ENCODE measurements at regions not wholly inside any gene's neighbourhood (a gene's known extent, or its start where the extent isn't known, plus 50 kb on each side); places are given as distances from the start of the nearest gene placed in this dataset.

- DNase-seq (ENCODE audit: low spot score): no peak
Observed at GRCh38 chr10:78742406-78742729, 326.4 kb upstream of the ZMIZ1 start.

DNA sequence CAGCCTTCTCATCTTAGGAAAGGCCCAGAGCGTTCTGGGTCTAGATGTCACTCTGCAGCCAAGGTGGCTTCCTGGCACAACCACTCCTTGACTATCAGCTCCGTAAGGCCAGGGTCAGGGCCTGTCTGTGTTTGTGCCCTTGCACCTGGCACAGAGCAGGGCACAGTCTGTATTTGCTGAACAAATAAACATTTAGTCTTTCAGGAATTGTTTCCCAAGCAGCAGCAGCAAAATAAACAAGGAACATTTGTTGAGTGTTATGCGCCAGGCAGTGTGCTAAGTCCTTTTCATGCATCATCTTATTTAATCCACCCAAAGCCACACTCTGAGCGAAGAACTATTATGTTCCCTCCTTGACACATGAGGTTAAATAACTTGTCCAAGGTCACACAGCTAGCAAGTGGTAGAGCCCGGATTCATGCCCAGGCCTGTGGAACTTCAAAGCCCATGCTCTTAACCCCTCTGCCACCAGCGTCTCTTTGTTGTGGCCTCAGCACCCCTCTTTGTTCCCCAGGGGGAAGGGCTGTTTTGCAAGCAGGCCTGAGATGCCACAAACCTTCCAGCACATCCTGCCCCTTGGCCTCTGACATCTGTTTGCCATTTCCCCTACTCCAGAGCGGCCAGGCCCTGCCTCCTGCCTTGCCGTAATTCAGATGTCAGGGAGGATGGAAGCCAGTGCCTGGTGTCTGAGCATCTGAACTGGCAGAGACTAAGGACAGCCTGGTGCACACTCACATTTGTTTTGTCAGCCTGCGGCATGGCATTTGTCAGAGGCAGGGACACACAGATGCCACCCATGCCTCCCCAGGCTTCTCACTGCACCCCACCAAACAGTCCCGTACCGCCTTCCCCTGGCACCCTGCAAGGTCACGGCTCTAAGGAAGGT, 325.8 kb upstream of the ZMIZ1 start:
- no peak for DNase-seq (ENCODE audit: low spot score)

DNA sequence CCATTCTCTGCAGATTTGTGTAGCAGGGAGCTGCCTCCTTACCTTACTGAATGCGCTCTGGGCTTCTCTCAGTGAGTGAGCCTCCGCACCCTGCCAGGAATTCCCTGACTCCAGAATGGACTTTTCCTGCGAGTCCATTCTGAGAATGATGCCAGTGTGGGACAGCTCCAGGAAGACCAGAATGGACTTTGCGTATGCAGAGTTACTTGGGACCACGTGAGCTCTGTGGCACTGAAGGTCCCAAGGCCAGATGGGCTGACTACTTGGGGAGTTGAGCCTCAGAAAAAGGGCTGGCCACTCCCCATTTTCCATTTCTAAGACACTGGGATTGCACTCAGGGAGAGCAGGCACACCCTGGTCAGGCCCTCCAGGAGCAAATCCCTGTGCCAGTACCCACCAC, 324.7 kb upstream of the ZMIZ1 start:
- no peak for DNase-seq (ENCODE audit: low spot score)

DNA sequence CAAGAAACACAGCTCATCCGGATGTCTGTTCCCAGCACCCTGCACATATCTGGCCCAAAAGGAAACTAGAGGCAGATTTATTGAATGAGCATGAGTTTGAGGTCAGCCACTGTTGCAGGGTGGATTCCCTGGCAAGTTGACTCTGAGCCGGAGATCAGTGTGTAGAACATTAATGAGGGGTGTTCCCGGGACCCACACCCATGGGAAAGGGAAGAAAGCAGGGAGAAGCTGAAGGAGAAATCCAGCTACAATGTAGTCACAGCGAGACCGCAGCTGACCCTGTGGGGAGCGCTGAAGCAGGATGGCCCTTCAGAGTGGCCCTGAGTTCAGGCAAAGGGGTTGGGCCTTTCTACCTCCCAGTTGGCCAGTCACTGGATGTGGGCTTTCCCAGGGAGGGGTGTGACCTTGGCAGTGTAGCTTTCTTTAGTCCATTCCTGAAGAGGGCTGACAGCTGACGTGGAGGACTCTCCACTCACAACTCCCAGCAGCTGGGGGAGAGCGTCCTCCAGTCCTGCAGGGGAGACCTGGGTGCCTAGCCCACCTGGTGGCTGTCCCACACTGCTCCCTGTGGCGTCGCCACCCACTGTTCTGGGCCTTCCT, 324.2 kb upstream of the ZMIZ1 start:
- DNase-seq (ENCODE audit: low spot score): no peak

DNA sequence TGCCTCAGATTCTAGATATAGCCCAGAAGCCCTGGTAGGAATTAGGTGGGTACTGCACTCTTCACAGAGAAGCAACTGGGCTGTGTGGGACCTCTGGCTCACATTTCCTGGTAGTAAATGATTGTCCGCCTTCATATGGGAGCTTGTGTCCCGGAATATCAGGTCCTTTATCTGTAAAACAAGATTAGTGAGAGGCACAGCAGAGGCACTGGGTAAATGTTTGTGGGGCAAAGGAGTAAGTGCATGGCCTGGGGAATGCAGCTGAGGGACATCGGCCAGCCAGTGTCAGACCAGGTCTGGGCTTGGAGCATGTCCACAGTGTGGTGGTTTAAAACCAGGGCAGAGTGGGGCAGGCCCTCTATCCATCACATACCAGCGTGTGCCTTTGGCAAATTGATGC, 323.3 kb upstream of the ZMIZ1 start:
- DNase-seq (ENCODE audit: low spot score): no peak

GRCh38 chr10:78746155-78746763, 322.5 kb upstream of the ZMIZ1 start:
- DNase-seq (ENCODE audit: low spot score): no peak

GRCh38 chr10:78747401-78748234, 321.1 kb upstream of the ZMIZ1 start:
- no peak for DNase-seq (ENCODE audit: low spot score)

DNA sequence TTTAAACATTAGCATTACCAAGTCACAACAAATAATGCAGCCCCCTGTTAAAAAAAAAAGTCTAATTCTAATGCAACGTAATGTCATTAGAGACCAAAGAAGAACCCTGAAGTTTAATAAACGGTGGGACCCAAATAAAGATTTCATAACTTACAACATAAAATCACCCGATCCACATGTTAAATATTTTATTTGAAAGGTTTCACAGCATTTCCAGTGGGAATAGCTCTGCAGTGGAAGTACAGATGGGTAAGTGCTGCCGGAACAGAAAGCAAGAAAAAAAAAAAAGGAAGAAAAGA, 320.6 kb upstream of the ZMIZ1 start:
- DNase-seq (ENCODE audit: low spot score): no peak

DNA sequence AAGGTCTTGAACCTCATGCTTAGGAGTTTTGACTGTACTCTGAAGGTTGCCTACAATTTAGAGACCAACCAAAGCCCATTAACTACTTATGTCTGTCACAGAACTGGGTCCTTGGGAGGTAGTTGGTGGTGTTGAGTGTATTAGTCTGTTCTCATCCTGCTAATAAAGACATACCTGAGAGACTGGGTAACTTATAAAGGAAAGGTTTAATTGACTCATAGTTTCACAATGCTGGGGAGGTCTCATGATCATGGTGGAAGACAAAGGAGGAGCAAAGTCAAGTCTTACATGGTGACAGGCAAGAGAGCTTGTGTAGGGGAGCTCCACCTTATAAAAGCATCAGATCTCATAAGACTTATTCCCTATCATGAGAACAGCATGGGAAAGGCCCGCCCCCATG, 319.6 kb upstream of the ZMIZ1 start:
- no peak for DNase-seq (ENCODE audit: low spot score)

GRCh38 chr10:78749898-78750297, 318.9 kb upstream of the ZMIZ1 start:
- no peak for DNase-seq (ENCODE audit: low spot score)

DNA sequence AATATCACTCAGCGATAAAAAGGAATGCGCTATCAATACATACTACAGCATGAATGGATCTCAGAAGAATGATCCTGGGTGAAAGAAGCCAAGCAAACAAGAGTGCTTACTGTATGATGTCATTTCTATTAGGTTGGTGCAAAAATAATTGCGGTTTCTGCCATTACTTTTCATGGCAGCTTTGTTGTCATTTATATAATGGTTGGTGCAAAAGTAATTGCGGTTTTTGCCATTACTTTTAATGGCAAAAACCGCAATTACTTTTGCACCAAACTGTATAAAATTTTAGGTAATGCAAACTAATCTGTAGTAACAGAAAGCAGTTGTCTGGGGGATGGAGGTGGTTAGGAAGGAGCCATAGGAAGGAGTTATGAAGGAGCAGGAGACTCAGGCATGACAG, 318.3 kb upstream of the ZMIZ1 start:
- no peak for DNase-seq (ENCODE audit: low spot score)

DNA sequence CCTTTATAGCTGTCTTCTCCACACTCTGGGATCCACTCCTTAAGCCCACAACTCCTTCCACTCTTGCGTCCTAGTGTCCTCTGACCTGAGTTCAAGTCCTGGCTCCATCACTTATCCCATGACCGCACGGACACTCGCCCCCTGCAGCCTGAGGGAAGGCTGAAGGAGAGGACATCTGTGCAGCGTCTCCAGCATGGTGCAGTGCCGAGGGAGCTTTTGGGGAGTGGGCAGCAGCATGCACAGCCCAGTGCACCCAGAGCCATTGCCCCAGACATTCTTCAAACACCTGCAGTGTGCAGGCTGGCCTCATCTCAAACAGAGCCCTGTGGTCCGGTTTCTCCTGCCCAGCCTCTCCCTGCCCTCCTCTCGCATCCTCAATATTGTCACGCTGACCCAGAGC, 317.1 kb upstream of the ZMIZ1 start:
- no peak for DNase-seq (ENCODE audit: low spot score)

DNA sequence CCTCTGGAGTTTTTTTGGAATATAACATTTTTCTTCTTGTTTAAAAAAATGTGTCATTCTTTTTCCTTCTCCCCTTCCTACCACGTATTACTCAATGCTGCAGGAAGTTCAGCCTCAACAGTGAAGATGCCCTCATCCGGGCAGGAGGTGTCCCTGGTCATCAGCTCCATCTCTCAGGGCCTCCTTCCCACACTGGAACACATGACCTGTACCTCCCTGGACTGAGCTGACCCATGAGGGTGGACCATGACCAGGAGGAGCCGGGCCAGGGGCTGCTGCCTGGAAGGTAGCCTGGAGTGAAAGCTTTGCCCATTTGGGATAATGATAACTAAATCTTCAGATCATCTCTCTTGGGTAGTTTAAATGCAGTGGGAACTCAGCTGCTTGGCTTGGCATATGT, 316.5 kb upstream of the ZMIZ1 start:
- no peak for DNase-seq (ENCODE audit: low spot score)

DNA sequence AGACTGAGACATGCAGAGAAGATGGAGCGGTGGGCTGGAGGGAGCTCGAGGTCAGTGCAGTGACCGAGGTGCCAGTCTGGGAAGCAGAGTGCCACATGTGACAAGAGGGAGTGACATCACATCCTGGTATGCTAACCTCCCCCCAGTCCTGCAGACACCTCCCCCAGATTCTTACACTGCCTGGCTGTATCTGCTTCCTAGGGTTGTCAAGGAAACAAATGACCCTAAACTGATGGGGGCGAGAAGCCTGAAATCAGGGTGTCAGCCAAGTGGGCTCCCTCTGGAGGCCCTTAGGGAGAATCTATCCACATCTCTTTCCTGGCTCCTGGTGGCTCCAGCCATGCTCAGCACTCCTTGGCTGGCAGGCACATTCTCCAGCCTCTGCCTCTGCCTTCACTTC, 316.1 kb upstream of the ZMIZ1 start:
- no peak for DNase-seq (ENCODE audit: low spot score)

GRCh38 chr10:78754269-78755062, 314.3 kb upstream of the ZMIZ1 start:
- DNase-seq (ENCODE audit: low spot score): no peak

- no peak for DNase-seq (ENCODE audit: low spot score)
Observed at GRCh38 chr10:78755063-78755701, 313.6 kb upstream of the ZMIZ1 start.

- no peak for DNase-seq (ENCODE audit: low spot score)
Observed at GRCh38 chr10:78755877-78756455, 312.8 kb upstream of the ZMIZ1 start.

DNA sequence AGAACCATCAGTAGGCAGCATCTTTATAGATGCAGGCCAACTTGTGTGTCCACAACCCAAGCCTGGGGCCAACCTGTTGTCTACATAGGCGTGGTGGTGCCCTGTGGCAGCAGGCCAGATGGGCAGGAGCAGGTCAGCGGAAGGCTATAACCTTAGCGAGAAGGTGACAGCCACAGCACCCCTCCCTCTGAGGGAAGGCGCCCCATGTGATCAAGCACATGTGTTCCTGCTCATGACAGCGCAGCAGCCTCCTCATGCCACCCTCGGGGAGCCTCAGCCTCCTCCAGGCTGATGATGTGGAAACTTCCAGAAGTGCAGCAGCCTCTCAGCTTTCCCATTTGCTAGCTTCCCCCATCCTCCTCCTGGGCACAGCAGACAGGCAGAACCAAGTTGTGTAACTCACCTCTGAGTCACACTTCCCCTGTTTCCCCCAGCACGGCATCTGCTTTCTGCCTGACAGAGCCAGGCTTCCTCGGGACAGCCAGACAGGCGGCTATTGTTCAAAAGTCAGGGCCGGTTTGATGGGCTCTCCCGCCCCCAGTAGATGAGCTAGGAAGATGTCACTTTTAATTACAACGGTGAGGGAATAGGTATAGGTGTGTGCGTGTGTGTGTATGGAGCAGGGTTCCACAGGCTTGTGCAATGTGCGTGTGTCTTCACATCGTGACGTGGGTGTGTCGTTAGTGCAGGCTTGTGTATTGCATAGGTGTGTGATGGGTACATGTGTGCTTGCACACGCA, 312.0 kb upstream of the ZMIZ1 start:
- peak; percentile 90 for DNase-seq (ENCODE audit: low spot score)

GRCh38 chr10:78757344-78757925, 311.3 kb upstream of the ZMIZ1 start:
- no peak for DNase-seq (ENCODE audit: low spot score)

- no peak for DNase-seq (ENCODE audit: low spot score)
Observed at GRCh38 chr10:78758176-78758575, 310.6 kb upstream of the ZMIZ1 start.

Measured in COLO829 (cell line).